ENCODE measurements at regions not wholly inside any gene's neighbourhood (a gene's known extent, or its start where the extent isn't known, plus 50 kb on each side); places are given as distances from the start of the nearest gene placed in this dataset.

DNA sequence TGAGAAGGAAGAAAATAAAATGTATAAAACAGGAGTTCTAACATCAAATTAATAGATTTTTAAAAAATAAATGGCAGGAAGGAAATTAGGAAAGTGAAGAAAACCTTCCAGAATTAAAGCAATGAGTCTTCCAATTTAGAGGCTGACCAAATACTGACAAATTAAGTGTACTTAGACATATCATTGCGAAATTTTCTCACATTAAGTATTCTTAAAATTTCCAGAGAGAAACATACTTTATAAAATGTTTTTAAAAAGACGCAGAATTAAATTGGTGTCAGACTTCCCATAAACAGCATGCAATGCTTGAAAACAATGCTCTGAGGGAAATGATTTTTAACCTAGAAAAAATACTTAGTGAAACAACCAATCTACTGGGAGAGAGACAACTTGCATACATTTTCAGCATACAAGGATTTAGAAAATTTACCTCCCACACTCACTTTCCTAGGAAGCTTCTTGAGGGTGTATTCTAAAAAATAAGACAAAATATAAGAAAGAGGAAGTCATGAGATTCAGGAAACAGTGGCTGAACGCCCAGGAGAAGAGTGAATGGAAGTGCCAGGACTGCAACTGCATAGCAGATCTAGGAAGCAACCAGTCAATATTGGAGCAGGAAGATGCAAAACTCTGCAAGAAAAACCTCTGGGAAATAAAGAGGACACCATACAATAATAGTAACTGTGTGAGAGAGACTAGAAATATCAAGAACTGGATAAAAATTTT lies 339.9 kb downstream of the ADCYAP1 start:
- H3K27ac Mint-ChIP-seq, result no peak overlapping the region
- H3K9me3 Mint-ChIP-seq, result peaks cover 1% of the 10 kb centered on the region; the same call in 1 of the 2 replicates
- no peaks in the 10 kb centered on the region for H3K27me3 Mint-ChIP-seq (ENCODE audit: low read depth)
- no peaks in the 10 kb centered on the region for H3K36me3 Mint-ChIP-seq
- DNase-seq (ENCODE audit: low spot score), result no peak
- POLR2A ChIA-PET, result no interaction called here
- no peak for TF ChIP-seq SP1 (CRISPR knock-in tag; conservative IDR thresholded peaks at IDR 0.05)
- TF ChIP-seq, protein P1, sequence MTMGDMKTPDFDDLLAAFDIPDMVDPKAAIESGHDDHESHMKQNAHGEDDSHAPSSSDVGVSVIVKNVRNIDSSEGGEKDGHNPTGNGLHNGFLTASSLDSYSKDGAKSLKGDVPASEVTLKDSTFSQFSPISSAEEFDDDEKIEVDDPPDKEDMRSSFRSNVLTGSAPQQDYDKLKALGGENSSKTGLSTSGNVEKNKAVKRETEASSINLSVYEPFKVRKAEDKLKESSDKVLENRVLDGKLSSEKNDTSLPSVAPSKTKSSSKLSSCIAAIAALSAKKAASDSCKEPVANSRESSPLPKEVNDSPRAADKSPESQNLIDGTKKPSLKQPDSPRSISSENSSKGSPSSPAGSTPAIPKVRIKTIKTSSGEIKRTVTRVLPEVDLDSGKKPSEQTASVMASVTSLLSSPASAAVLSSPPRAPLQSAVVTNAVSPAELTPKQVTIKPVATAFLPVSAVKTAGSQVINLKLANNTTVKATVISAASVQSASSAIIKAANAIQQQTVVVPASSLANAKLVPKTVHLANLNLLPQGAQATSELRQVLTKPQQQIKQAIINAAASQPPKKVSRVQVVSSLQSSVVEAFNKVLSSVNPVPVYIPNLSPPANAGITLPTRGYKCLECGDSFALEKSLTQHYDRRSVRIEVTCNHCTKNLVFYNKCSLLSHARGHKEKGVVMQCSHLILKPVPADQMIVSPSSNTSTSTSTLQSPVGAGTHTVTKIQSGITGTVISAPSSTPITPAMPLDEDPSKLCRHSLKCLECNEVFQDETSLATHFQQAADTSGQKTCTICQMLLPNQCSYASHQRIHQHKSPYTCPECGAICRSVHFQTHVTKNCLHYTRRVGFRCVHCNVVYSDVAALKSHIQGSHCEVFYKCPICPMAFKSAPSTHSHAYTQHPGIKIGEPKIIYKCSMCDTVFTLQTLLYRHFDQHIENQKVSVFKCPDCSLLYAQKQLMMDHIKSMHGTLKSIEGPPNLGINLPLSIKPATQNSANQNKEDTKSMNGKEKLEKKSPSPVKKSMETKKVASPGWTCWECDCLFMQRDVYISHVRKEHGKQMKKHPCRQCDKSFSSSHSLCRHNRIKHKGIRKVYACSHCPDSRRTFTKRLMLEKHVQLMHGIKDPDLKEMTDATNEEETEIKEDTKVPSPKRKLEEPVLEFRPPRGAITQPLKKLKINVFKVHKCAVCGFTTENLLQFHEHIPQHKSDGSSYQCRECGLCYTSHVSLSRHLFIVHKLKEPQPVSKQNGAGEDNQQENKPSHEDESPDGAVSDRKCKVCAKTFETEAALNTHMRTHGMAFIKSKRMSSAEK (CRISPR knock-in tag; IDR thresholded peaks at IDR 0.05; ENCODE audit: borderline replicate concordance), result no peak
- TF ChIP-seq, protein P2, sequence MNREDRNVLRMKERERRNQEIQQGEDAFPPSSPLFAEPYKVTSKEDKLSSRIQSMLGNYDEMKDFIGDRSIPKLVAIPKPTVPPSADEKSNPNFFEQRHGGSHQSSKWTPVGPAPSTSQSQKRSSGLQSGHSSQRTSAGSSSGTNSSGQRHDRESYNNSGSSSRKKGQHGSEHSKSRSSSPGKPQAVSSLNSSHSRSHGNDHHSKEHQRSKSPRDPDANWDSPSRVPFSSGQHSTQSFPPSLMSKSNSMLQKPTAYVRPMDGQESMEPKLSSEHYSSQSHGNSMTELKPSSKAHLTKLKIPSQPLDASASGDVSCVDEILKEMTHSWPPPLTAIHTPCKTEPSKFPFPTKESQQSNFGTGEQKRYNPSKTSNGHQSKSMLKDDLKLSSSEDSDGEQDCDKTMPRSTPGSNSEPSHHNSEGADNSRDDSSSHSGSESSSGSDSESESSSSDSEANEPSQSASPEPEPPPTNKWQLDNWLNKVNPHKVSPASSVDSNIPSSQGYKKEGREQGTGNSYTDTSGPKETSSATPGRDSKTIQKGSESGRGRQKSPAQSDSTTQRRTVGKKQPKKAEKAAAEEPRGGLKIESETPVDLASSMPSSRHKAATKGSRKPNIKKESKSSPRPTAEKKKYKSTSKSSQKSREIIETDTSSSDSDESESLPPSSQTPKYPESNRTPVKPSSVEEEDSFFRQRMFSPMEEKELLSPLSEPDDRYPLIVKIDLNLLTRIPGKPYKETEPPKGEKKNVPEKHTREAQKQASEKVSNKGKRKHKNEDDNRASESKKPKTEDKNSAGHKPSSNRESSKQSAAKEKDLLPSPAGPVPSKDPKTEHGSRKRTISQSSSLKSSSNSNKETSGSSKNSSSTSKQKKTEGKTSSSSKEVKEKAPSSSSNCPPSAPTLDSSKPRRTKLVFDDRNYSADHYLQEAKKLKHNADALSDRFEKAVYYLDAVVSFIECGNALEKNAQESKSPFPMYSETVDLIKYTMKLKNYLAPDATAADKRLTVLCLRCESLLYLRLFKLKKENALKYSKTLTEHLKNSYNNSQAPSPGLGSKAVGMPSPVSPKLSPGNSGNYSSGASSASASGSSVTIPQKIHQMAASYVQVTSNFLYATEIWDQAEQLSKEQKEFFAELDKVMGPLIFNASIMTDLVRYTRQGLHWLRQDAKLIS (CRISPR knock-in tag; IDR thresholded peaks at IDR 0.05; ENCODE audit: borderline replicate concordance), result no peak
- no peak for TF ChIP-seq ATF1 (CRISPR knock-in tag; IDR thresholded peaks at IDR 0.05)
- TF ChIP-seq GABPB1 (CRISPR knock-in tag; IDR thresholded peaks at IDR 0.05), result no peak
- no peak for TF ChIP-seq ZNF121 (CRISPR knock-in tag; IDR thresholded peaks at IDR 0.05)
- TF ChIP-seq, protein P3, sequence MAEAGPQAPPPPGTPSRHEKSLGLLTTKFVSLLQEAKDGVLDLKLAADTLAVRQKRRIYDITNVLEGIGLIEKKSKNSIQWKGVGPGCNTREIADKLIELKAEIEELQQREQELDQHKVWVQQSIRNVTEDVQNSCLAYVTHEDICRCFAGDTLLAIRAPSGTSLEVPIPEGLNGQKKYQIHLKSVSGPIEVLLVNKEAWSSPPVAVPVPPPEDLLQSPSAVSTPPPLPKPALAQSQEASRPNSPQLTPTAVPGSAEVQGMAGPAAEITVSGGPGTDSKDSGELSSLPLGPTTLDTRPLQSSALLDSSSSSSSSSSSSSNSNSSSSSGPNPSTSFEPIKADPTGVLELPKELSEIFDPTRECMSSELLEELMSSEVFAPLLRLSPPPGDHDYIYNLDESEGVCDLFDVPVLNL (CRISPR knock-in tag; IDR thresholded peaks at IDR 0.05; ENCODE audit: borderline replicate concordance, low read depth), result no peak
- TF ChIP-seq, protein P4, sequence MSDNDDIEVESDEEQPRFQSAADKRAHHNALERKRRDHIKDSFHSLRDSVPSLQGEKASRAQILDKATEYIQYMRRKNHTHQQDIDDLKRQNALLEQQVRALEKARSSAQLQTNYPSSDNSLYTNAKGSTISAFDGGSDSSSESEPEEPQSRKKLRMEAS (CRISPR knock-in tag; IDR thresholded peaks at IDR 0.05), result no peak
- no peak for TF ChIP-seq ZNF138 (CRISPR knock-in tag; conservative IDR thresholded peaks at IDR 0.05)
- TF ChIP-seq ZNF219 (CRISPR knock-in tag; IDR thresholded peaks at IDR 0.05; ENCODE audit: borderline replicate concordance), result no peak
- TF ChIP-seq FOXJ3 (CRISPR knock-in tag; IDR thresholded peaks at IDR 0.05; ENCODE audit: borderline replicate concordance), result no peak
- TF ChIP-seq FOXP1 (CRISPR knock-in tag; IDR thresholded peaks at IDR 0.05; ENCODE audit: borderline replicate concordance), result no peak
- H3K4me1 Mint-ChIP-seq, result no peaks in the 10 kb centered on the region
- no peak for ATAC-seq
- CTCF ChIA-PET, result no interaction called here
- no peak overlapping the region for H3K4me3 Mint-ChIP-seq

DNA sequence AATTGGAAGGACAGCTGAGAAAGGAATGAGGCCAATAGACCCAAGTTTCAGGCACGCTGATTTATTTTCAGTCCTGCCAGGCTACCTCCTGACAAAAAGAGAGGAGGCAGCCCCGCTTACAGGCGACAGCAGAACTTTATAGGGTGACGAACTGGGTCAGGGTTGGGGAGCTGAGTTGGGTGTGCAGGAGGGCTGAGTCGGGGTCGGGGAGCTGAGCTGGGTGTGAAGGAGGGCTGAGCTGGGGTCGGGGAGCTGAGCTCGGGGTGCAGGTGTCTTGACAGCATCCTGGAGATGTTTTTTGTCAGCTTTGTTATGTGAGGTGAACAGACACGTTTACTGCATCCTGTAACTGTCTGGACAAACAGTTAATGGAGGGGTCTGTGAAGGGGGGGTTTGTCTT lies 342.2 kb downstream of the ADCYAP1 start:
- POLR2A ChIA-PET, result no interaction called here
- CTCF ChIA-PET, result no interaction called here
- DNase-seq (ENCODE audit: low spot score), result no peak
- Mint-ChIP-seq H3K4me1 (no peaks in the 10 kb centered on the region), H3K9me3 (peaks cover 10% of the 10 kb centered on the region; the same call in 1 of the 2 replicates), H3K27ac (no peak overlapping the region), H3K4me3 (no peak overlapping the region), H3K36me3 (no peaks in the 10 kb centered on the region; the same call in 1 of the 2 replicates), H3K27me3 (ENCODE audit: low read depth) (no peaks in the 10 kb centered on the region)
- no peak for ATAC-seq
- TF ChIP-seq, protein P5, sequence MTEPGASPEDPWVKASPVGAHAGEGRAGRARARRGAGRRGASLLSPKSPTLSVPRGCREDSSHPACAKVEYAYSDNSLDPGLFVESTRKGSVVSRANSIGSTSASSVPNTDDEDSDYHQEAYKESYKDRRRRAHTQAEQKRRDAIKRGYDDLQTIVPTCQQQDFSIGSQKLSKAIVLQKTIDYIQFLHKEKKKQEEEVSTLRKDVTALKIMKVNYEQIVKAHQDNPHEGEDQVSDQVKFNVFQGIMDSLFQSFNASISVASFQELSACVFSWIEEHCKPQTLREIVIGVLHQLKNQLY (CRISPR knock-in tag; IDR thresholded peaks at IDR 0.05), result no peak
- TF ChIP-seq, protein P4 (CRISPR knock-in tag; IDR thresholded peaks at IDR 0.05), result no peak
- TF ChIP-seq, protein P6, sequence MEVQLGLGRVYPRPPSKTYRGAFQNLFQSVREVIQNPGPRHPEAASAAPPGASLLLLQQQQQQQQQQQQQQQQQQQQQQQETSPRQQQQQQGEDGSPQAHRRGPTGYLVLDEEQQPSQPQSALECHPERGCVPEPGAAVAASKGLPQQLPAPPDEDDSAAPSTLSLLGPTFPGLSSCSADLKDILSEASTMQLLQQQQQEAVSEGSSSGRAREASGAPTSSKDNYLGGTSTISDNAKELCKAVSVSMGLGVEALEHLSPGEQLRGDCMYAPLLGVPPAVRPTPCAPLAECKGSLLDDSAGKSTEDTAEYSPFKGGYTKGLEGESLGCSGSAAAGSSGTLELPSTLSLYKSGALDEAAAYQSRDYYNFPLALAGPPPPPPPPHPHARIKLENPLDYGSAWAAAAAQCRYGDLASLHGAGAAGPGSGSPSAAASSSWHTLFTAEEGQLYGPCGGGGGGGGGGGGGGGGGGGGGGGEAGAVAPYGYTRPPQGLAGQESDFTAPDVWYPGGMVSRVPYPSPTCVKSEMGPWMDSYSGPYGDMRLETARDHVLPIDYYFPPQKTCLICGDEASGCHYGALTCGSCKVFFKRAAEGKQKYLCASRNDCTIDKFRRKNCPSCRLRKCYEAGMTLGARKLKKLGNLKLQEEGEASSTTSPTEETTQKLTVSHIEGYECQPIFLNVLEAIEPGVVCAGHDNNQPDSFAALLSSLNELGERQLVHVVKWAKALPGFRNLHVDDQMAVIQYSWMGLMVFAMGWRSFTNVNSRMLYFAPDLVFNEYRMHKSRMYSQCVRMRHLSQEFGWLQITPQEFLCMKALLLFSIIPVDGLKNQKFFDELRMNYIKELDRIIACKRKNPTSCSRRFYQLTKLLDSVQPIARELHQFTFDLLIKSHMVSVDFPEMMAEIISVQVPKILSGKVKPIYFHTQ (CRISPR knock-in tag; IDR thresholded peaks at IDR 0.05), result no peak
- TF ChIP-seq ZNF396 (CRISPR knock-in tag; IDR thresholded peaks at IDR 0.05; ENCODE audit: borderline replicate concordance) (no peak), FOXP1 (CRISPR knock-in tag; IDR thresholded peaks at IDR 0.05; ENCODE audit: borderline replicate concordance) (no peak), NR2C2 (CRISPR knock-in tag; IDR thresholded peaks at IDR 0.05) (no peak), TCF7 (CRISPR knock-in tag; IDR thresholded peaks at IDR 0.05; ENCODE audit: low read depth) (no peak)
- TF ChIP-seq, protein P7, sequence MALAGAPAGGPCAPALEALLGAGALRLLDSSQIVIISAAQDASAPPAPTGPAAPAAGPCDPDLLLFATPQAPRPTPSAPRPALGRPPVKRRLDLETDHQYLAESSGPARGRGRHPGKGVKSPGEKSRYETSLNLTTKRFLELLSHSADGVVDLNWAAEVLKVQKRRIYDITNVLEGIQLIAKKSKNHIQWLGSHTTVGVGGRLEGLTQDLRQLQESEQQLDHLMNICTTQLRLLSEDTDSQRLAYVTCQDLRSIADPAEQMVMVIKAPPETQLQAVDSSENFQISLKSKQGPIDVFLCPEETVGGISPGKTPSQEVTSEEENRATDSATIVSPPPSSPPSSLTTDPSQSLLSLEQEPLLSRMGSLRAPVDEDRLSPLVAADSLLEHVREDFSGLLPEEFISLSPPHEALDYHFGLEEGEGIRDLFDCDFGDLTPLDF (CRISPR knock-in tag; IDR thresholded peaks at IDR 0.05), result no peak

Measured in WTC11 (cell line).